ENCODE measurements at regions not wholly inside any gene's neighbourhood (a gene's known extent, or its start where the extent isn't known, plus 50 kb on each side); places are given as distances from the start of the nearest gene placed in this dataset.

DNA sequence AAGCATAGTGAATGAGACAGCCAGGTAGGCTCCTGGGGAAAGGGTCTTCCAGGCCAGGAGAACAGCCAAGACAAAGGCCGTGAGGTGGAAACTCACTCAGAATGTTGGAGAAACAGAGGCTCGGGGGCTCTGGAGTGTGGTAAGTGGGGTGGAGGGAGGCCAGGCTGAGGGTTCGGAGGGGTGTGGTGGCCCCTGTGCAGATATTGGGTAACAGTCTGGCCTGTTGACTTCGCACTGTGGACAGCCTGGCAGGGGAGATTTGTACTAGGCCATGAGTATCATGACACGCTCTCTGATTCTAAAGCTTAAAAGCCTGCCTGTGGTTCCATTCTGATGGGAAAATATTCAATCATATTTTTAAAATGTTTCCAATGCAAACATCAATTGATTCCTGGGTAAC, 239.3 kb downstream of the GADD45G start:
- TF ChIP-seq, protein P1, sequence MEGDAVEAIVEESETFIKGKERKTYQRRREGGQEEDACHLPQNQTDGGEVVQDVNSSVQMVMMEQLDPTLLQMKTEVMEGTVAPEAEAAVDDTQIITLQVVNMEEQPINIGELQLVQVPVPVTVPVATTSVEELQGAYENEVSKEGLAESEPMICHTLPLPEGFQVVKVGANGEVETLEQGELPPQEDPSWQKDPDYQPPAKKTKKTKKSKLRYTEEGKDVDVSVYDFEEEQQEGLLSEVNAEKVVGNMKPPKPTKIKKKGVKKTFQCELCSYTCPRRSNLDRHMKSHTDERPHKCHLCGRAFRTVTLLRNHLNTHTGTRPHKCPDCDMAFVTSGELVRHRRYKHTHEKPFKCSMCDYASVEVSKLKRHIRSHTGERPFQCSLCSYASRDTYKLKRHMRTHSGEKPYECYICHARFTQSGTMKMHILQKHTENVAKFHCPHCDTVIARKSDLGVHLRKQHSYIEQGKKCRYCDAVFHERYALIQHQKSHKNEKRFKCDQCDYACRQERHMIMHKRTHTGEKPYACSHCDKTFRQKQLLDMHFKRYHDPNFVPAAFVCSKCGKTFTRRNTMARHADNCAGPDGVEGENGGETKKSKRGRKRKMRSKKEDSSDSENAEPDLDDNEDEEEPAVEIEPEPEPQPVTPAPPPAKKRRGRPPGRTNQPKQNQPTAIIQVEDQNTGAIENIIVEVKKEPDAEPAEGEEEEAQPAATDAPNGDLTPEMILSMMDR (IDR thresholded peaks at IDR 0.05; ENCODE audit: control insufficient read depth, insufficient read depth, low read depth, low read length, missing control alignments): no peak
- H3K4me3 ChIP-seq (ENCODE audit: control insufficient read depth, low read depth, low read length): no peak overlapping the region
- no peak for DNase-seq (ENCODE audit: low read depth)

GRCh38 chr9:89844535-89844934, 239.7 kb downstream of the GADD45G start:
- no peak for DNase-seq (ENCODE audit: low read depth)
- TF ChIP-seq, protein P1 (IDR thresholded peaks at IDR 0.05; ENCODE audit: control insufficient read depth, insufficient read depth, low read depth, low read length, missing control alignments): no peak
- H3K4me3 ChIP-seq (ENCODE audit: control insufficient read depth, low read depth, low read length): no peak overlapping the region

GRCh38 chr9:89845321-89845720, 240.5 kb downstream of the GADD45G start:
- TF ChIP-seq, protein P1 (IDR thresholded peaks at IDR 0.05; ENCODE audit: control insufficient read depth, insufficient read depth, low read depth, low read length, missing control alignments): no peak
- no peak overlapping the region for H3K4me3 ChIP-seq (ENCODE audit: control insufficient read depth, low read depth, low read length)
- no peak for DNase-seq (ENCODE audit: low read depth)

DNA sequence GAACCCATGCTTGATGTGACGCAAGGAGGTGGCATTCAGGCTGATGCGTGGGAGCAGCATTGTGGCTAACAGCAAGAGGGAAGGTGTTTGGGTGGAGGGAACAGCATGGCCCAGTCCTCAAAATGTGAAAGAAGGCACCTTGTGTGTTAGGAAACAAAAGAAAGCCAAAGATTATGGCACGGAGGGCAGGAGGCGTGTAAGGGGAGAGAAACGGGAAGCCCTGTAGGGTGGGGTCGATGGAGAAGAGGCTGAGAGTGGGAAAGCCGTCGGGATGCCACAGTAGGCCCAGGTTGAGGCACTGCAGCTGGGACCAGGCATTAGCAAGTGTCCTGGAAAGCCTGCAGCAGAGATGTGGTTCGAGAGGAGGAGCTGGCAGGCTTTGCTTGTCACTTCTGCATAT, 241.1 kb downstream of the GADD45G start:
- TF ChIP-seq, protein P1 (IDR thresholded peaks at IDR 0.05; ENCODE audit: control insufficient read depth, insufficient read depth, low read depth, low read length, missing control alignments): no peak
- DNase-seq (ENCODE audit: low read depth): no peak
- H3K4me3 ChIP-seq (ENCODE audit: control insufficient read depth, low read depth, low read length): no peak overlapping the region

- no peak overlapping the region for H3K4me3 ChIP-seq (ENCODE audit: control insufficient read depth, low read depth, low read length)
- no peak for DNase-seq (ENCODE audit: low read depth)
- TF ChIP-seq, protein P1 (IDR thresholded peaks at IDR 0.05; ENCODE audit: control insufficient read depth, insufficient read depth, low read depth, low read length, missing control alignments): no peak
These were observed 243.5 kb downstream of the GADD45G start for GRCh38 chr9:89848060-89849040.

- no peak overlapping the region for H3K4me3 ChIP-seq (ENCODE audit: control insufficient read depth, low read depth, low read length)
- DNase-seq (ENCODE audit: low read depth): no peak
- TF ChIP-seq, protein P1 (IDR thresholded peaks at IDR 0.05; ENCODE audit: control insufficient read depth, insufficient read depth, low read depth, low read length, missing control alignments): no peak
These were observed 244.3 kb downstream of the GADD45G start for GRCh38 chr9:89849096-89849495.
